MCF 10A (cell line): ENCODE measurements at regions not wholly inside any gene's neighbourhood (a gene's known extent, or its start where the extent isn't known, plus 50 kb on each side); places are given as distances from the start of the nearest gene placed in this dataset.

Experiments
- BruUV-seq: library from RNA; stranded (reverse); fragments of 400-500 nt; replicated peaks from 2 replicates; lab custom pipeline; 2021; lab: Mats Ljungman, UMichigan
- CTCF ChIA-PET: fragments of 300-600 bp; sonication (Branson Sonifier 250); formaldehyde crosslinking; extraction: SDS; loops from one replicate; lab custom pipeline; 2021; ENCODE audit warnings: antibody characterized with exemption, inconsistent platforms; lab: Yijun Ruan, JAX
- POLR2A ChIA-PET: fragments of 300-600, 350-650 bp; sonication (Branson Sonifier 250); formaldehyde crosslinking; extraction: SDS; loops from one replicate; lab custom pipeline; 2020; ENCODE audit warnings: antibody characterized with exemption, inconsistent platforms; lab: Yijun Ruan, JAX
- DNase-seq: peaks from one replicate; pipeline ENCODE4 v3.0.0-alpha.2; 2018; ENCODE audit not compliant: unreplicated experiment
- H3K27ac Mint-ChIP-seq: one replicate; pipeline ENCODE4 v1.8.0; 2022; ENCODE audit warnings: mild to moderate bottlenecking, low read depth, mixed read lengths; ENCODE audit not compliant: unreplicated experiment
- H3K27me3 Mint-ChIP-seq: one replicate; pipeline ENCODE4 v1.8.0; 2022; ENCODE audit warnings: mixed read lengths; ENCODE audit not compliant: insufficient read depth, unreplicated experiment
- H3K36me3 Mint-ChIP-seq: one replicate; pipeline ENCODE4 v1.8.0; 2022; ENCODE audit warnings: mild to moderate bottlenecking, moderate library complexity, mixed read lengths; ENCODE audit not compliant: insufficient read depth, unreplicated experiment
- H3K4me1 Mint-ChIP-seq: one replicate; pipeline ENCODE4 v1.8.0; 2022; ENCODE audit warnings: mixed read lengths; ENCODE audit not compliant: insufficient read depth, unreplicated experiment
- H3K4me3 Mint-ChIP-seq: one replicate; pipeline ENCODE4 v1.8.0; 2022; ENCODE audit warnings: mild to moderate bottlenecking, moderate library complexity, mixed read lengths; ENCODE audit not compliant: unreplicated experiment
- H3K9me3 Mint-ChIP-seq: one replicate; pipeline ENCODE4 v1.8.0; 2022; ENCODE audit warnings: mixed read lengths; ENCODE audit not compliant: unreplicated experiment
- intact Hi-C: fragments of 100-400 bp; cut with micrococcal nuclease; formaldehyde crosslinking; loops from 2 replicates; pipeline ENCODE4 v1.14.1; 2022
- TF ChIP-seq, protein P1 (sequence below): fragments of 200-600 bp; IDR thresholded peaks from one replicate; pipeline ENCODE4 v1.8.0; 2022; ENCODE audit warnings: antibody characterized with exemption, mild to moderate bottlenecking; ENCODE audit not compliant: unreplicated experiment

DNA sequence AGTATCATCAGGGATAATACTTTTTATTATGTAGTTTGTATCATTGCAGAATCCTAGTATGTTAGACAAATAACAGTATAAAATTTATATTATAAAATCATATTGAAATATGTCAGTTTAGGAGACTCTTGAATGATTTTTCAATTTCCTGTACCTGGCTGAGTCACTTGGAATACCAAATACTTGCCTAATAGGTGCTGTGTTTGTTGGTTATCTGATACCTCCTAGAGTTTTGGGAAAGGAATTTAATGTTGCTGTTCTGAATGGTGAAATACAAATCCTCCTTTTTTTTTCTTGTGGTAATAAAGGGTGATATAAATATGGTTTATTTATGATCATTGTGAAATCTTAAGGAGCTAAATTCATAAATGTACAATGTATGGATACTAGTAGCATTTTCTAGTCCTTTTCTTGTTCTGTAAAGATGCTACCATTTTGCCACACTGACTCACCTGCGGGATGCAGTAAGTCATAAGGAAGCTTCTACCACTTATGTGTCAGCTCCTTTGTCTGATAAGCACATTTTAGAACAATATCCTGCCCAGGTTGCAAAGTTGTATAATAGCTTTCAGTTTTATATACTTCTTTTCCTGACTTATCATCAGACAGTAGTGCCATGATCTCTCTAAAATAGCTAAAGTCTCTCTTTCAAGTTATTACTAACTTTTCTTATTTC lies 465.5 kb downstream of the XIRP2 start:
- ChIA-PET CTCF (interaction anchor here (0.6 kb wide), 1 partner anchor 61 kb away, joined by 4 read pairs; the partner anchor contains the start of gene B3GALT1), POLR2A (interaction anchor here (0.6 kb wide), 1 partner anchor 63 kb away, joined by 3 read pairs; no protein-coding TSS in a partner anchor)
- peak; percentile 8 for DNase-seq
- no peaks in the 10 kb centered on the region for H3K36me3 Mint-ChIP-seq
- no peak overlapping the region for H3K27ac Mint-ChIP-seq
- H3K9me3 Mint-ChIP-seq, result no peaks in the 10 kb centered on the region
- BruUV-seq, result no TSS peak
- no peaks in the 10 kb centered on the region for H3K4me1 Mint-ChIP-seq
- TF ChIP-seq, protein P1, sequence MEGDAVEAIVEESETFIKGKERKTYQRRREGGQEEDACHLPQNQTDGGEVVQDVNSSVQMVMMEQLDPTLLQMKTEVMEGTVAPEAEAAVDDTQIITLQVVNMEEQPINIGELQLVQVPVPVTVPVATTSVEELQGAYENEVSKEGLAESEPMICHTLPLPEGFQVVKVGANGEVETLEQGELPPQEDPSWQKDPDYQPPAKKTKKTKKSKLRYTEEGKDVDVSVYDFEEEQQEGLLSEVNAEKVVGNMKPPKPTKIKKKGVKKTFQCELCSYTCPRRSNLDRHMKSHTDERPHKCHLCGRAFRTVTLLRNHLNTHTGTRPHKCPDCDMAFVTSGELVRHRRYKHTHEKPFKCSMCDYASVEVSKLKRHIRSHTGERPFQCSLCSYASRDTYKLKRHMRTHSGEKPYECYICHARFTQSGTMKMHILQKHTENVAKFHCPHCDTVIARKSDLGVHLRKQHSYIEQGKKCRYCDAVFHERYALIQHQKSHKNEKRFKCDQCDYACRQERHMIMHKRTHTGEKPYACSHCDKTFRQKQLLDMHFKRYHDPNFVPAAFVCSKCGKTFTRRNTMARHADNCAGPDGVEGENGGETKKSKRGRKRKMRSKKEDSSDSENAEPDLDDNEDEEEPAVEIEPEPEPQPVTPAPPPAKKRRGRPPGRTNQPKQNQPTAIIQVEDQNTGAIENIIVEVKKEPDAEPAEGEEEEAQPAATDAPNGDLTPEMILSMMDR, result no peak
- intact Hi-C loops, result no loop called here
- peaks cover 19% of the 10 kb centered on the region for H3K27me3 Mint-ChIP-seq
- no peak overlapping the region for H3K4me3 Mint-ChIP-seq

DNA sequence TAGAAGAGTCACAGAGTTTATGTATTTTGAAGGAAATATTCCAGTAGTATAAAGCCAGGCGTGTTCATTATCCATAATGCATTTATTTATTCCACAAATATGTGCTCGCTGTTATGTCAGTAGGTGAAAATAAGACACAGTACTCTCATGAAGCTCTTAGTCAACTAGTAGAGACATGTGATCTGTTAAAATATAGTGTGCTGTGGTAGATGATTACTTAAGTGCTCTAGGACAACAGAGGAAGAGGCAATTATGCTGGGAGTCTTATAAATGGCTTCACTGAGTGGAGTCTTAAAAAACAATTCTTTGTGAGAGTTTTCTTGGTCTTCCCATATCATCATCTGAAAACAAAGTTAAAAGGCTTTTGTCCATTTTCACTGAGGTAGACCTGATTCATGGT lies 457.3 kb downstream of the XIRP2 start:
- ChIA-PET POLR2A (no interaction called here), CTCF (interaction anchor here (1.1 kb wide), 1 partner anchor 773 kb away, joined by 4 read pairs; no protein-coding TSS in a partner anchor)
- intact Hi-C loops, result no loop called here
- Mint-ChIP-seq H3K9me3 (no peaks in the 10 kb centered on the region), H3K27ac (no peak overlapping the region), H3K36me3 (no peaks in the 10 kb centered on the region), H3K4me3 (no peak overlapping the region), H3K4me1 (no peaks in the 10 kb centered on the region), H3K27me3 (peaks cover 51% of the 10 kb centered on the region)
- no peak for DNase-seq
- TF ChIP-seq, protein P1, result no peak
- no TSS peak for BruUV-seq

DNA sequence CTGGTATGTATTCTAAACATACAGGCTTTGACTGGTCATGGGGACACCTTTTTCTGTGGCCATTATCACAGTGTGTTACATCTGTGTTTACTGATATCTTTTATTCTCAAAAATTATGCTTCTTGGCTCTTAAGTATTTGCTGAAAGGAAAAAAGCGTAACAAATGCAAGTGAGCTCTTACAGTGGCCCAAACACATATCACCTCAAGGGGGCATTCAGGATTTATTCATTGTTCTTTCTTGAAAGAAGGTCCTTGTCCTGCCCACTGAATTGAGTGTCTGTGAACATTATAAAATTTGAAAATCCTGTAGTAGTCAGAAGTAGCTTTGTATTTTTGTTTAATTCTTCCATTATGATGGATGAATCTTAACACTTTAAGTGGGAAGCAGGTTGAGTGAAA lies 454.5 kb downstream of the XIRP2 start:
- ChIA-PET CTCF (interaction anchor here (0.7 kb wide), 1 partner anchor 18 kb away, joined by 3 read pairs; no protein-coding TSS in a partner anchor), POLR2A (no interaction called here)
- no TSS peak for BruUV-seq
- intact Hi-C loops, result loop anchor here (5.0 kb wide), 1 partner anchor 775 kb away; no protein-coding TSS in a partner anchor
- H3K9me3 Mint-ChIP-seq, result no peaks in the 10 kb centered on the region
- H3K4me3 Mint-ChIP-seq, result no peak overlapping the region
- TF ChIP-seq, protein P1, result no peak
- no peak for DNase-seq
- no peak overlapping the region for H3K27ac Mint-ChIP-seq
- peaks cover 57% of the 10 kb centered on the region for H3K27me3 Mint-ChIP-seq
- H3K4me1 Mint-ChIP-seq, result no peaks in the 10 kb centered on the region
- H3K36me3 Mint-ChIP-seq, result no peaks in the 10 kb centered on the region

DNA sequence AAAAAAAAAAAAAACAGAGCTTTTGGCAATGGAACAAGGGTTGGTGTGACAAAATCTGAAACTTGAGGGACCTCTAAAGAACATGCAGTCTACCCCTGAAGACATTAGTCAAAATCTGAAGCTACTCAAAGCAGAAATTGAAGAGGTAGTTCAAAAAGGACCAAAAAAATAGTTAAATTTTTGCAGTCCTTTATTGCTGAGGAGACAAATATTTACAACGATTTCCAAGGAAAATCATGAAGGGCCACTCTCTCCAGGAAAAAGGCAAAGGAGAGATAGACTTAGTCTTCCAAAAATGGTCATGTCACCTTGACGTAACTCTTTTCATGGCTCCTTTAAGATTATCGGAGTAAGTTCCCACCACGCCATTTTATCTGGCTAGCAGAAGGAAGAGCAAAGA lies 452.0 kb downstream of the XIRP2 start:
- ChIA-PET POLR2A (no interaction called here), CTCF (no interaction called here)
- TF ChIP-seq, protein P1, result no peak
- Mint-ChIP-seq H3K27me3 (peaks cover 81% of the 10 kb centered on the region), H3K36me3 (no peaks in the 10 kb centered on the region), H3K4me3 (no peak overlapping the region), H3K4me1 (no peaks in the 10 kb centered on the region), H3K9me3 (no peaks in the 10 kb centered on the region), H3K27ac (no peak overlapping the region)
- no peak for DNase-seq
- no TSS peak for BruUV-seq
- intact Hi-C loops, result loop anchor here (5.0 kb wide), 1 partner anchor 777 kb away; no protein-coding TSS in a partner anchor
